ENCODE measurements at regions not wholly inside any gene's neighbourhood (a gene's known extent, or its start where the extent isn't known, plus 50 kb on each side); places are given as distances from the start of the nearest gene placed in this dataset.
"Not testable (repeated sequence)": the region's sequence is repeated elsewhere in the genome, so short reads cannot be mapped to it uniquely, and the experiment has no call there.

DNA sequence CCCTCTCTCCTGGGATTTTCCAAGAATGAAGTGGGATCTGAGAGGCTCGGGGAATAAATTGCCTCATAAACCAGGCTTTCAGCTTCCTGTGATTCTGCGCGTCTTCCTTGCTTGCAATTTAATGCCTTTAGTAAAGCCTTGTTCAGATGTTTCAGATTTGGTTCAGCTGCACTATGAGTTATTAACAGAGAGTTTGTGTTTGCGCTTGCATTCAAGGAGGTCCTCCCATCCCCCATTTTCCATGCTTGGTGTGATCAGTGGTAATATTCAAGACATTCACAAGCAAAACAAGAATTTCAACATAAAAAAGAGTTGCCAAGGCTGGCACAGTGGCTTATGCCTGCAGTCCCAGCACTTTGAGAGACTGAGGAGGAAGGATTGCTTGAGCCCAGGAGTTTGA is 1068.9 kb downstream of the TYW1 start:
- no peak for DNase-seq (ENCODE audit: low read depth in 2 of 2, low spot score in 1 of 2)

DNA sequence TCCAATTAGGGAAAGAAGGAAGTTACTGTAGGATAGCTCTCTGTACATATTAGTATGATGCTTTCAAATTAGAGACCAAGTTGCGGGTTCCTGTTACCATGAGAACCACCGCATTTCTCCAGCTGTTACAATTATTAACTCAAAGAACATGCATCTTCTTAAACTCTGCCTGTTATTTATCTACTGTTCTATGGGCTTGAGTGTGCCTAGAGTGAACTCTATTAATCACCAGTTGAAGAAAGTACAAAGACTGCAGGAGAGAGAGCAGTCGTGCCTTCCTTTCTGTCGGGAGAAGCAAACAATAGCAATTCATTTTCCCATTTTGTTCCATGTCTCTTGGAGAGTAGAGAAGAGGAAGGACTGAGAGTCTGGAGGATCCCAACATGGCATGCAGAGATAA is 1071.2 kb downstream of the TYW1 start:
- no peak for DNase-seq (ENCODE audit: low read depth in 2 of 2, low spot score in 1 of 2)

DNA sequence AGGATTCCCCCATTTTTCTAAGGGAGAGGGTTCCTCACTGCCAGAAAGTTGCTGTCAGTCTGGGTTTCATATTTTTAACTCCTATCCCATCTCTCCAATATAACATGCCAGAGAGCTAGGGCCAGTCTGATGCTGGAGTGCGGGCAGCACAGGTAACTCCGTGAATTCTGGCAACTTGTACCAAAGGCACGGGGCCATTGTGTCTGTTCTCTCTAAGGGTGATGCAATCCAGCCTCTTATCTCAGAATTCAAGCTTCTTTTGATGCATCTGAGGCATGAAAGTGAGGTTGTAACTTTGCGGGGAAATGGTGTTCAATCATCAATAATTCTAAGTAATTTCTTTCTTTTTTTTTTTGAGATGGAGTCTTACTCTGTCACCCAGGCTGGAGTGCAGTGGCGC is 1074.4 kb downstream of the TYW1 start:
- no peak for DNase-seq (ENCODE audit: low read depth in 2 of 2, low spot score in 1 of 2)

DNA sequence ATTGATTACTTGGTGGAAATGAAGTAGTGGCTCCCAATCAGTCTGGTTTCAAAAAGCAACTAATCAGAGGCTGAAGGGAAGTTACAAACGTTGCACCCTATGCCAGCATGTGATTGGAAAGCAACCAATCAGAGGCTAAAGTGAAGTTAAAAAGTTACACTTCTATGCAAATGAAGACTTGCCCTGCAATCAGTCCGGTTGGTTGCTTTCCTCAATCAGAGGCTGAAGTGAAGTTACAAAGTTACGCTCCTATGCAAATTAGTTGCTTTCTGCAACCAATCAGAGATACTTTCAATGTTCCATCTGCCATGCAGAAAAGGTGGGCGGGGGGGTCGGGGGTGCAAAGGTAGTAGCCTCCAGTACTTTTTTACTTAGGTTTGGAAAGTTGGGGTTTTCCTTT is 1077.1 kb downstream of the TYW1 start:
- DNase-seq (ENCODE audit: low read depth in 2 of 2, low spot score in 1 of 2) = no peak

DNA sequence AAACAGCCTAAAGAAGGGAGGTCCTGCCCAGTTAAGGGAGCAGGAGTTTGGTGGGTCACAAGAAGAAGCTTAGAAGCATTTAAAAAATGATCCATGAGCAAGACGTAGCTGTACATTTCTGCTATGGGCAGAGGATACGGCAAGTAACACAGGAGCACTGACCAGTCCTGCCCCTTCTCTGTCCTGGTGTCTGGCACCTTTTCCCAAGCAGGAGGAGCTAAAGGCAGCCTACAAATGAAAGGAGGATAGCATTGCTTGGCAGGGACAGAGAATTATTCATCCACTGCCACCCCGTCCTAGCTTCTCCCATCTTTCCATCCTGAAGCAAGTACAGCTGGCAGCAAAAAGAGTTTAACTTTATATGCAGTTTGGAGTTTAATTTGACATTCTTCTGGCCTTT is 1077.6 kb downstream of the TYW1 start:
- DNase-seq (ENCODE audit: low read depth in 2 of 2, low spot score in 1 of 2) = no peak

DNA sequence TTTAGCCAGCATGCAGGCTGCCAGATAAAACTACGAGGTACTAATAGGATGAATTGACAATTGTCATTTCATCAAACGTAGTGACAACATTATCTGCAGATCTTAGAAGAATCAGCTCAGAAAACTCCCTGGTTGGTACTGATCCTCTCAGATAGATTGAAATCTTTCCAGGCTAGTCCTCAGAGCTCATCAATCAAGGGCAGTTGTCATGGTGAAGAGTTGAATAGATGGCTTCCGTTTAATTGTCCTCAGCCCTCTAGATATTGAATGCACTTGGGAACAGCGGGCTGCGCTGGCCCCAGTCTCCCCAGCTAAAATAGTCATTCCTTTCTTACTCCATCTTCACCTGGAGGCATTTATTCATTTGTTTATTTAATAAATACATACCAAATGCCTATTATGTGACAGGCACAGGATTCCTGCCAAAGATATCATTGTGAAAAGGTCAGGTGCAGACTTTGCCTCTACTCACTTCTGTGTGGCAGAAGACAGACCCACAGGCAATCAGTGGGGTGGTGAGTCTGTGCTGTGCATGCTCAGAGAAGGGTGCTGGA is 1081.6 kb downstream of the TYW1 start:
- DNase-seq (ENCODE audit: low read depth in 2 of 2, low spot score in 1 of 2) = no peak

DNA sequence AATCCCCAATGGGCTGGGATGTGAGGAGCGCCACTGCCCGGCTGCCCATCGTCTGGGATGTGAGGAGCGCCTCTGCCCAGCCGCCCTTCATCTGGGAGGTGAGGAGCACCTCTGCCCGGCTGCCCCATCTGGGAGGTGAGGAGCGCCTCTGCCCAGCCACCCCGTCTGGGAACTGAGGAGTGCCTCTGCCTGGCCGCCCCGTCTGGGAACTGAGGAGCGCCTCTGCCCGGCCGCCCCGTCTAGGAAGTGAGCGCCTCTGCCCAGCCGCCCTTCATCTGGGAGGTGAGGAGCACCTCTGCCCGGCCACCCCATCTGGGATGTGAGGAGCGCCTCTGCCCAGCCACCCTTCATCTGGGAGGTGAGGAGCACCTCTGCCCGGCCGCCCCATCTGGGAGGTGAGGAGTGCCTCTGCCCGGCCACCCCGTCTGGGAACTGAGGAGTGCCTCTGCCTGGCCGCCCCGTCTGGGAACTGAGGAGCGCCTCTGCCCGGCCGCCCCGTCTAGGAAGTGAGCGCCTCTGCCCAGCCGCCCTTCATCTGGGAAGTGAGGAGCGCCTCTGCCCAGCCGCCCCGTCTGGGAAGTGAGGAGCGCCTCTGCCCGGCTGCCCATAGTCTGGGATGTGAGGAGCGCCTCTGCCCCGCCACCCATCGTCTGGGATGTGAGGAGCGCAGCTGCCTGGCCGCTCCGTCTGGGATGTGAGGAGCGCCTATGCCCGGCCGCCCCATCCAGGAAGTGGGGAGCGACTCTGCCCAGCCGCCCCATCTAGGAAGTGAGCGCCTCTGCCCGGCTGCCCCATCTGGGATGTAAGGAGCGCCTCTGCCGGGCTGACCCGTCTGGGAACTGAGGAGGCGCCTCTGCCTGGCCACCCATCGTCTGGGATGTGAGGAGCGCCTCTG is 1085.7 kb downstream of the TYW1 start:
- DNase-seq (ENCODE audit: low read depth in 2 of 2, low spot score in 1 of 2) = not testable (repeated sequence)

DNA sequence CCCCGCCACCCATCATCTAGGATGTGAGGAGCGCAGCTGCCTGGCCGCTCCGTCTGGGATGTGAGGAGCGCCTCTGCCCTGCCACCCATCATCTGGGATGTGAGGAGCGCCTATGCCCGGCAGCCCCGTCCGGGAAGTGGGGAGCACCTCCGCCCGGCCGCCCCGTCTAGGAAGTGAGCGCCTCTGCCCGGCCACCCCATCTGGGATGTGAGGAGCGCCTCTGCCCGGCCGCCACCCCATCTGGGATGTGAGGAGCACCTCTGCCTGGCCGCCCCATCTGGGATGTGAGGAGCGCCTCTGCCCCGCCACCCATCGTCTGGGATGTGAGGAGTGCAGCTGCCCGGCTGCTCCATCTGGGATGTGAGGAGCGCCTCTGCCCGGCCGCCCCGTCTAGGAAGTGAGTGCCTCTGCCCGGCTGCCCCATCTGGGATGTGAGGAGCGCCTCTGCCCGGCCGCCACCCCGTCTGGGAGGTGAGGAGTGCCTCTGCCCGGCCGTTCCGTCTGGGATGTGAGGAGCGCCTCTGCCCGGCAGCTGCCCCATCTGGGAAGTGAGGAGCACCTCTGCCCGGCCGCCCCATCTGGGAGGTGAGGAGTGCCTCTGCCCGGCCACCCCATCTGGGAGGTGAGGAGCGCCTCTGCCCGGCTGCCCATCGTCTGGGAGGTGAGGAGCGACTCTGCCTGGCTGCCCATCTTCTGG is 1086.5 kb downstream of the TYW1 start:
- not testable (repeated sequence) for DNase-seq (ENCODE audit: low read depth in 2 of 2, low spot score in 1 of 2)

DNA sequence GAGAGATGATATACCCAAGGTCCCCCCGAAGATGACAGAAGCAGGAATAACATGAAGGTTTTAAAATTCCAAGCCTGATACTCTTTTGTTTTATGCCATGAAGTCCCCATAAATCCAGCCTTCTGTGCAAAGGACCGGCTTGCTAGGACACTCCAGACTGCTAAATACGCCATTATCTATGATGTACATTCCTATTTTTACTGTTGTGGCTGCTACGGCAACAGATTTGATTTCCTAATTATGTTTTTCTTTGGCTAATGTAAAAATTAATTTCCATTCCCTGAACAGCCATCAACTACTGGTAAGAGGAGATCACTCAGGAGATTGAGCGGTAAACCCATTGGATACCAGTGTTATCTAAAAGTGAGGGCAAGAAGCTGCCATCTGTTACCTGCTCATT is 1090.8 kb downstream of the TYW1 start:
- no peak for DNase-seq (ENCODE audit: low read depth in 2 of 2, low spot score in 1 of 2)

DNA sequence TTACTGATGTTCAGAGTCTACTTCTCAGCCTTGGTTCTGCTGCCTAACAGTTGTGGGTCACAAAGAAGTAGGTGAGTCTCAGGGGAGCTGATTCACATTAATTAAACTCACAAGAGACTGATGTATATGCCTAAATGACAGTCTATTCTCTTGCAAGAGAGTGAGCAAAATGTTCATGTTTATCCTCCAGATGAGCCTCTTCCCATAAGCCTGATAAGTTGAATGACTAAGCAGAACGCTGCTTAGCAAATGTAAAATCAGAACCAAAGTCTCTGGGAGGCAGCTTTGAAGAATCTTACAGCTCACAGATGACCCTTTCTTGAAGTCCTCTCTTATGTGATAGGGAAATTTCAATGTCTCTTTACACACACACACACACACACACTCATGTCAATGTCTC is 1092.2 kb downstream of the TYW1 start:
- no peak for DNase-seq (ENCODE audit: low read depth in 2 of 2, low spot score in 1 of 2)

DNA sequence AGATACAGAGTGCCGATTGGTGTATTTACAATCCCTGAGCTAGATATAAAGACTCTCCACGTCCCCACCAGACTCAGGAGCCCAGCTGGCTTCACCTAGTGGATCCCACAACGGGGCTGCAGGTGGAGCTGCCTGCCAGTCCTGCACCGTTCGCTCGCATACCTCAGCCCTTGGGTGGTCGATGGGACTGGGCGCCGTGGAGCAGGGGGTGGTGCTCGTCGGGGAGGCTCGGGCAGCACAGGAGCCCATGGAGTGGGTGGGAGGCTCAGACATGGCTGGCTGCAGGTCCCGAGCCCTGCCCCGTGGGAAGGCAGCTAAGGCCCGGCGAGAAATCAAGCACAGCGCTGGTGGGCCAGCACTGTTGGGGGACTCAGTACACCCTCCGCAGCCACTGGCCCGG is 1093.6 kb downstream of the TYW1 start:
- DNase-seq (ENCODE audit: low read depth in 2 of 2, low spot score in 1 of 2) = not testable (repeated sequence)

DNA sequence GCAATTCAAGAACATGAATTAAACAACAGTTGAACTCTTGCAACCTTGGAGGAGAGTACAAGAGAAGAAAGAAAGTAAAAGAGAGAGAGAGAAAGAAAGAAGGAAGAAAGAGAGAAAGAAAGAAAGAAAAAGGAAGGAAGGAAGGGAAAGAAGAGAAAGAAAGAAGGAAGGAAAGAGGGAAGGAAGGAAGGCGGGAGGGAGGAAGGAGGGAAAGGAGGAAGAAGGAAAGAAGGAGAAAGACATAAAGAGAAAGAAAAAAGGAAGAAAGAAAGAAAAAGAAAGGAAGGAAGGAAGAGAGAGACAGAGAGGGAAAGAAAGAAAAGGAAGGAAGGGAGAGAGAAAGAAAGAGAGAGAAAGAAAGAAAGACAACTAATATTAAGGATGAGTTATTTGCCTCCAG is 1106.7 kb downstream of the TYW1 start:
- no peak for DNase-seq (ENCODE audit: low read depth in 2 of 2, low spot score in 1 of 2)

DNA sequence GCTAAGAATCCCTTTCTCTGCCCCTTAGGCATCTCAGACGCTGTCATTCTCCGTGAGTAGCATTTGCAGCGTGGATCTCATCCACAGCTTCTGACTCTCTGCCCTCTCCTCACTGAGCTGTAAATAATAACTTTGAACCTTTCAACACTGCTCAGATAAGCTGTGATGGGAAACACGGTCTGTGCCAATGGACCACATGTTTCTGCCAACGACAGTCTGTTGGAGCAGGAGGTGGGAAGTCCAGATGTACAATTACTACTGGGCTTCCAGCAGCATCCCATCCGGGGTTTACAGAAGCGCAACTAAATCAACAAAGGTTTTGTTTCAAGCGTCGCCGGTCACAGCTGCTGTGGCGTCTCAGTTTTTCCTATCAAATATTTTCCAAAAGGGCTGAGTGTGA is 1110.6 kb downstream of the TYW1 start:
- DNase-seq (ENCODE audit: low read depth in 2 of 2, low spot score in 1 of 2) = no peak

DNA sequence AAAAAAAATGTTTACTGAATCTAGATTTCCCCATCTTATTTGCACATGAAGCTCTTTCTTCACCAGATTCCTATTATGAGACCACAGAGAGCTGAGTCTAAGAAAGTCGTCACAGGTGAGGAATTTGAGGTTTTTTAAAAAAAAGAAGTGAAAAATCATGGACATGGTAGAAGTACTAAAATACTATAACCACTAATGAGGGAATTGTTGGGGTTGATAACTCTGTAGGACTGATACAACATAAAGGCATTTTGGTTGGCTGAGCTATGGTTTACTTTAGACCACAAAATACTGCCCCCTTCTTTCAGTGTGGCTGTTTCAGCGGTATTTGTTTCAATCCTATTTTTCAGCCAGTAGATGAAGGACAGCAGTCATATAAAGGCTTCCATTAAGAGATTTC is 1111.3 kb downstream of the TYW1 start:
- no peak for DNase-seq (ENCODE audit: low read depth in 2 of 2, low spot score in 1 of 2)

DNA sequence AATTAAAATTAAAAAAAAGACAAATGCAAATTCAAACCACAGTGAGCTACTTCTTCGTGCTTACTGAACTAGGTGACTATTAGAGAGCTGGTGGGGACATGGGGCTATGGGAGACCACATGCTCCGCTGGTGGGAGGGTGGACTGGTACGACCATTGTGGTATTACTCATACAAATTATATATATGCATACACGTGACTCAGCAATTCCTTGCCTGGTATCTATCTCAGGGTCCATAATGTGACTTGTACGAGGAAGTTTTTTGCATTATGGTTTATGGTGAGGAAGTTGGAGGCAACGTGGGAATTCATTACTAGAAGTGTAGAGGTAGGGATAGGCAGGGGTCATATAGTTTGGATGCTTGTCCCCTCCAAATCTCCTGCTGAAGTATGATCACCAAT is 1112.7 kb downstream of the TYW1 start:
- DNase-seq (ENCODE audit: low read depth in 2 of 2, low spot score in 1 of 2) = no peak

DNA sequence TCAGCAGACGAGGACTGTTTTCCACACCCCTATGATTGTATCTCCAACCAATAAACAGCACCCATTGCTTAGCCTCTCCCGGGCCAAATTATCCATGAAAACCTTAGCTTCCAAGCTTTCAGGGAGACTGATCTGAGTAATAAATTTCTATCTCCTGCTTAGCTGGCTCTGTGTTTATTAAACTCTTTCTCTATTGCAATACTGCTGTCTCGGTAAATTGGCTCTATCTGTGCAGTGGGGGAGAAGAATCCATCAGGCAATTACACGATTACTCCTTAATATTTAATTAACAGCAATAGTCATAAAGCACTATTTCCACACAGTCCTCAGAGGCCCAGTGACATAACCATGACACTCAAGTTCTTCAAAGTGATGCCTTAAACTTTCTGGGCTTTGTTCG is 1122.8 kb downstream of the TYW1 start:
- no peak for DNase-seq (ENCODE audit: low read depth in 2 of 2, low spot score in 1 of 2)

DNA sequence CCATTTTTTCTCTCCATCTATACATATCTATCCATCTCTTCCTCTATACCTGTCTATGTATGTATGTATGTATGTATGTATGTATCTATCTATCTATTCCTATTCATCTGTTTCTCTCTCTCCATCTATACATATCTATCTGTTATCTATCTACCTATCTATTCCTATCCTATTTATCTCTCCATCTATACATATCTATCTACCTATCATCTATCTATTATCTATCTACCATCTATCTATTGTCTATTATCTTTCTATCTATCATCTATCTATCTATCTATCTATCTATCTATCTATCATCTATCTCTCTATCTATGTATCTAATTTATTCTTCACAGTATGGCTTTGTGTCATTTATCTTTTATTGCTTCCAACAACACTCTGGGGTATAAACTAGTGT is 1124.4 kb downstream of the TYW1 start:
- no peak for DNase-seq (ENCODE audit: low read depth in 2 of 2, low spot score in 1 of 2)

DNA sequence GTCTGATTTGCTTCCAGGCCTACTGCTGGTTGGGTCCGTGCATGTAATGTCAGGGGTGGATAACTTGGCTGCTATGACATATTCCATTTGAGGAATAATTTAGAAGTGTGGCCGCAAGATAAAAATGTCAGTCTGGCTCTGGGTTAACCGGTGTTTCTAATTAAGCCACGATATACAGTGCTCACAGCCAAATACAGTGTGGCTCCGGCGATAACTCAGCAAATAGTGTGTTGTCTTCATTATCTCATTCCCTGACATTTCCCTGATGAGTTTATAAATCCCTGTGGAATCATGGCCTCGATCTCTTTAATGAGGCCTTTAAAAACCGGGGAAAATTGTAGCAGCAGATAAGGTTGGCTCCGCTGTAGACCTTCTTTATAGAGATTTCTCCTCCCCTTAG is 1125.0 kb downstream of the TYW1 start:
- DNase-seq (ENCODE audit: low read depth in 2 of 2, low spot score in 1 of 2) = no peak

DNA sequence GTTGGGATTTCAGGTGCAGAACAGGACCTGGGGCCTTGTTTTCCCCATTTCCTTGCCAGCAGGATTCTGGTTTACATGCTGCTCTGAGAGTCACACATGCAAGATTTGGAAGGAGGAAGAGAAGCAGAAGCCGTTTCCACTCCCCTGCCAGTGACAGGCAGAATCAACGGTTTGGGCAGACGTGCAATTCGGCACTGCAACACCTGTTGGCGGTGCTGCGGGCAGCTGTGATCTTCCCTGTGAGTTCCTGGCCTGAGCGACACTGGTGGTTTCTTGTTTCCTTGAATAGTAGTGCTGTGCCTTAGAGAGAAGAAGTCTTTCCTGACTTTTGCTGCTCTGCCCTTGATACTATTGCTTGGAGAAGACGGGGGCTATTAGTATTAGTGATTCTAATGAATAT is 1126.2 kb downstream of the TYW1 start:
- no peak for DNase-seq (ENCODE audit: low read depth in 2 of 2, low spot score in 1 of 2)

DNA sequence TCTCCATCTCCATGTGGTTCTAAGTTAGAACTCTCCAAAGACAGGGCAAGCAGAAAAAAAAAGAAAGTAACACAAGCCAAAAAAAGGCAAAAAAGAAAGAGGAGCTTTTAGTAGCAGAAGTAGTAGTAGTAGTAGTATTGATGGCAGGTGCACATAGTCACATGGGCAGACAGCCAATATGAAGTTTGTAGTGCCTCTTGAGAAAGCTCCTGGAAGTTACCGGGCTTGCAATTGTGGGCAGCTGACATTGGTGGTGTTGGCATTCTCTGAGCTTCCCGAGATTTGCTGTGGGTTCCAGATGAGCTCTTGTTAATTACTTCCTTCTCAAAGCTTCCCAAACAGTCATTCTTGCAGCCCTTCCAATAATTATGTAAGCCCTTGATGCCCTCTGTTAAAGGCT is 1128.5 kb downstream of the TYW1 start:
- no peak for DNase-seq (ENCODE audit: low read depth in 2 of 2, low spot score in 1 of 2)

DNA sequence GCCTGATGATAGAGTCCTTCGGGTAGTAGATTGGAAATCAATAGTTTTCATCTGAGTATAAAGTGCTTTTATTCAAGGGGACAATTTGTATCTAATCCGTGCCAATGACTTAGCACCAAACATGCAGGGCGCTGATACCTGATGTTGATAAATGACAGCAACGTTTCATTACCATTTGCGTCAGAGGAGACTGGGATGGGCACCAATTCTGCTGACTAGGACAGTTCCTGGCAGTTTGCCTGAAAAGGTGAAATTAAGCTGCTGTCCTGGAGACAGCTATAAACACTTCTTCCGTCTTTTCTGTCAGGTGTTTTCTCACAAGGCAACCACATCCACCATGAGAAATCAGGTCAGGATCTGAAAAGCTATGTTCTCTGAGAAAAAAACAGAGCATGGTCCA is 1136.4 kb downstream of the TYW1 start:
- DNase-seq (ENCODE audit: low read depth in 2 of 2, low spot score in 1 of 2) = no peak

DNA sequence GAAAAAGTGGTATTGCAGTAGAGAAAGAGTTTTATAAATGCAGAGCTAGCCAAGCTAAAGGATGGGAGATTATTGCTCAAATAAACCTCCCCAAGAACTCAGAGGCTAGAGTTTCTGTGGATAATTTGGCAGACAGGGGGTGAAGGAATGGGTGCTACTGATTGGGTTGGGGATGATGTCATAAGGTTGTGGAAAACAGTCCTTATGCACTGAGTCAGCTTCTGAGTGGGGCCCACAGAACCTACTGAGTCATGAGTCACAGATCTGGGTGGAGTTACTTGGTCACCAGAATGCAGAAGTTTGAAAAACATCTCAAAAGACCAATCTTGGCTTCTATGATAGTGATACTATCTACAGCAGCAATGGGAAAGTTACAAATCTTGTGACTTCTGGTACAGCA is 1146.7 kb downstream of the TYW1 start:
- DNase-seq (ENCODE audit: low read depth in 2 of 2, low spot score in 1 of 2) = no peak
